NCI-H460 (cell line): ENCODE measurements at regions not wholly inside any gene's neighbourhood (a gene's known extent, or its start where the extent isn't known, plus 50 kb on each side); places are given as distances from the start of the nearest gene placed in this dataset.
A peak's percentile ranks its signal among the peaks of the same experiment; 100 is the strongest.

ENCODE experiments used
- DNase-seq: peaks from one replicate; pipeline ENCODE4 v3.0.0-alpha.2; 2016; ENCODE audit warnings: low read depth; ENCODE audit errors: extremely low read depth

GRCh38 chr13:75231235-75231634 lies 250.7 kb downstream of the TBC1D4 start:
- DNase-seq, result no peak

- no peak for DNase-seq
Observed at GRCh38 chr13:75226733-75227435, 255.1 kb downstream of the TBC1D4 start.

- DNase-seq, result no peak
Observed at GRCh38 chr13:75226092-75226491, 255.9 kb downstream of the TBC1D4 start.

GRCh38 chr13:75225288-75226032 lies 256.5 kb downstream of the TBC1D4 start:
- DNase-seq, result no peak

- DNase-seq, result no peak
Observed at GRCh38 chr13:75224053-75224742, 257.8 kb downstream of the TBC1D4 start.

- no peak for DNase-seq
Observed at GRCh38 chr13:75222031-75222430, 259.9 kb downstream of the TBC1D4 start.

GRCh38 chr13:75220861-75221260 lies 261.1 kb downstream of the TBC1D4 start:
- no peak for DNase-seq

GRCh38 chr13:75220238-75220542 lies 261.8 kb downstream of the TBC1D4 start:
- no peak for DNase-seq

DNA sequence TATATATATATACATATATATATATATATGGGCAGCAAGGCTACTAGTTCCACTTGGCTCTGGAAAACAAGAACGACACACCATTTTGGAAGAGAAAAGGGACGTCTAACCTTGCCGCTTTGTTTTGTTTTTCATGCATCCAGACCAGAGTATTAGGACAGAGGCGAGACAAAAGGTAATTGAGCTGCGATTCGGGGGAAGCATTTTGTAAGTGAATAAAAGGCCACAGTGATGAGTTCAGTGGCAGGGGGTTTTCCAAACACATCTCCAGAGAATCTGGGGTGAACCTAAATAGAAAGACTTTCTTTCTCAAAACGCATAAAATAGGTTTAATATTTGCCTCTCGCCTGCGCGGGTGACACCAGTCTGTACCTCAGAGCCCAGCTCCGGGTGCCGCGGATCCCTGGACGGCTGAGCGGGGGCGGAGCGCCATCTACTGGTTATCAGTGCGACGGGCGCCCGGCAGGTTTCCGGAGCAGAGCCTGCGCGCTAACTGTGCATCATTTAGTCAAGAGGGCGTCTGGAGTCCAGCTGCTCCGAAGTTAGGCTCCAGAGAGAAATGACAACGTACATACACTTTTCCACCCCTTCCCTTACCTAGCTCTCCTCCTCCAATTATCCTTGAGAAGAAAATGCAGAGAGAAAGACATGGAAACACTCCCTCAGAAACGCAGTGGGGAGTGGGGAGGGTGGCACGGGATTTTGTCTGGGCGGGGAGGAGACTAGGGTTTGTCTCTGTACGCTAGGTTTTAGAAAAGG lies 262.3 kb downstream of the TBC1D4 start:
- peak; percentile 50 for DNase-seq

DNA sequence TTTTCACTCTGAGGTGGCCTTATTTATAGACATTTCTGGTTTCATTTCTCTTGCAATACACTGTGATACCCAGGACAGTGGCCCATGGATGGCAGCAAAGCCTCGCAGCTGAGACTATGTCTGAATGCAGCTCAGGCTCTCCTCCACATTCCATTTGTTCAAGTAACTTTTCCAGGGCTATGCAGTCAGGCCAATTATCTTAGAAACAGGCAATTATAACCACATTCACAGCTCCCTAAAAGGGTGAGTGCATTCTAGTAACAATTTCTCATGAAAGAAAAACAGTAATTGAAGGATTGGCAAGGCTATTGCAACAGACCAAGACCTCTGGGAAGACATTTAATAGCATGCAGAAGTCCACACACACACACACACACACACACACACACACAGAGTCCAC lies 264.0 kb downstream of the TBC1D4 start:
- no peak for DNase-seq

- no peak for DNase-seq
Observed at GRCh38 chr13:75216038-75216437, 265.9 kb downstream of the TBC1D4 start.

GRCh38 chr13:75214846-75215245 lies 267.1 kb downstream of the TBC1D4 start:
- no peak for DNase-seq

GRCh38 chr13:75202981-75203380 lies 279.0 kb downstream of the TBC1D4 start:
- DNase-seq, result no peak

DNA sequence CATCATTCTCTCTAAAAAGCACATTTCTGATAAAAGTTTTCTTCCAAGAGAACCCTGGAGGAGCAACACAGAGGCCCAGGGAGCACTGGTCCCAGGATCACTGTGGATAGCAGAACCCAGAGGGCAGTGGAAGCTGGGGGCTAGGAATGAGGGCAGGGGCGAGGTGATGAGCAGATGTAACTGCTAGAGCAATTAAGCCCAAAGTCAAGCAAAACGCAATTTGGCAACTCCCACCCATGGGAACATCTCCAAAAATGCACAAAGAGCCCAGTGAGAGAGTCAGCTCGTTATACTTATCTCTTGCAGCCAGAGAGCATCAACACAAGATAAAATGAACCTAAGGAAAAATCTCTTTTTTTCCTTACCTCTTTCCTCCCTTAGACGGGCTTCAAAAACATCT lies 284.2 kb downstream of the TBC1D4 start:
- no peak for DNase-seq

- no peak for DNase-seq
Observed at GRCh38 chr13:75196147-75196837, 285.7 kb downstream of the TBC1D4 start.

- DNase-seq, result no peak
Observed at GRCh38 chr13:75195495-75196146, 286.3 kb downstream of the TBC1D4 start.

GRCh38 chr13:75194717-75195462 lies 287.1 kb downstream of the TBC1D4 start:
- no peak for DNase-seq

- no peak for DNase-seq
Observed at GRCh38 chr13:75186379-75186778, 295.6 kb downstream of the TBC1D4 start.

GRCh38 chr13:75181906-75182305 lies 300.1 kb downstream of the TBC1D4 start:
- DNase-seq, result peak; percentile 26
